ENCODE measurements at regions not wholly inside any gene's neighbourhood (a gene's known extent, or its start where the extent isn't known, plus 50 kb on each side); places are given as distances from the start of the nearest gene placed in this dataset.
A peak's percentile ranks its signal among the peaks of the same experiment; 100 is the strongest.

- peak; percentile 5 for DNase-seq
These were observed 95.5 kb downstream of the FAM204A start for GRCh38 chr10:118246332-118247295.

GRCh38 chr10:118243907-118244306 lies 98.2 kb downstream of the FAM204A start:
- no peak for DNase-seq

- peak; percentile 79 for DNase-seq
These were observed 100.6 kb downstream of the FAM204A start for GRCh38 chr10:118241229-118242137.

GRCh38 chr10:118239236-118239630 lies 102.9 kb downstream of the FAM204A start:
- DNase-seq: no peak

- no peak for DNase-seq
These were observed 103.4 kb downstream of the FAM204A start for GRCh38 chr10:118238573-118239235.

GRCh38 chr10:118237930-118238329 lies 104.2 kb downstream of the FAM204A start:
- DNase-seq: no peak

- no peak for DNase-seq
These were observed 107.4 kb downstream of the FAM204A start for GRCh38 chr10:118234683-118235082.

- no peak for DNase-seq
These were observed 121.7 kb downstream of the FAM204A start for GRCh38 chr10:118220346-118220850.

- no peak for DNase-seq
These were observed 123.6 kb downstream of the FAM204A start for GRCh38 chr10:118218562-118218961.

GRCh38 chr10:118216571-118217170 lies 125.5 kb downstream of the FAM204A start:
- DNase-seq: no peak

GRCh38 chr10:118216020-118216419 lies 126.1 kb downstream of the FAM204A start:
- DNase-seq: no peak

GRCh38 chr10:118214776-118215175 lies 127.3 kb downstream of the FAM204A start:
- DNase-seq: no peak

GRCh38 chr10:118213436-118213835 lies 128.7 kb downstream of the FAM204A start:
- DNase-seq: no peak

- DNase-seq: no peak
These were observed 131.8 kb downstream of the FAM204A start for GRCh38 chr10:118210276-118210675.

- no peak for DNase-seq
These were observed 132.9 kb downstream of the FAM204A start for GRCh38 chr10:118209215-118209614.

- DNase-seq: no peak
These were observed 134.6 kb downstream of the FAM204A start for GRCh38 chr10:118207470-118208007.

- no peak for DNase-seq
These were observed 137.7 kb downstream of the FAM204A start for GRCh38 chr10:118204292-118204943.

GRCh38 chr10:118203461-118203860 lies 138.7 kb downstream of the FAM204A start:
- DNase-seq: no peak

GRCh38 chr10:118195729-118196128 lies 146.4 kb downstream of the FAM204A start:
- DNase-seq: no peak

- DNase-seq: no peak
These were observed 146.9 kb upstream of the RAB11FIP2 start for GRCh38 chr10:118193642-118194041.

- no peak for DNase-seq
These were observed 134.3 kb upstream of the RAB11FIP2 start for GRCh38 chr10:118181021-118181420.

Data from NCI-H345 (cell line).